ENCODE measurements at regions not wholly inside any gene's neighbourhood (a gene's known extent, or its start where the extent isn't known, plus 50 kb on each side); places are given as distances from the start of the nearest gene placed in this dataset.

DNA sequence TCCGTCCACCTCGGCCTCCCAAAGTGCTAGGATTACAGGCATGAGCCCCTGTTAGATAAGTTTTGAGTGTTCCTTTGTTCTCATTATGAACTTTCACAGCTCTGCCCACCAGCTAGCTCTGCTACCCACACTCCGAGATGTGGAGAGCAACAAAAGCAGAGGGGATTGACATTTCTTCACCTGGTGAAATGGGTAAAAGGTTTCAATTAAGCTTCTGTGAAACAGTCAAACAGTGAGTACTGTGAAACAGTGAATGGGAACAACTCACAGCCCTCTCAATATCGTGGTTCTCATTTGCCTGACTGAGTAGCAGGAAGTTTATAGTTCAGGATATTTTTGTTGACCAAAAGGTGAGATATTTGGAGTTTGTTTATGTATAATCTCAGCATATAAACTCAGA, 412.8 kb downstream of the CD83 start:
- H3K27ac ChIP-seq: no peak overlapping the region
- intact Hi-C loops (cut with DNase I; ENCODE audit: low total_unique reads) (loop anchor here (10.0 kb wide), 1 partner anchor 1376 kb away; no protein-coding TSS in a partner anchor), in situ Hi-C loops (cut with MboI; ENCODE audit: low pct_ligation_motif_present in 1 of 4, low pct_unique_long_range_greater_than_20kb in 1 of 4, low sequenced_read_pairs in 3 of 4) (no loop called here)
- H3K9me3 ChIP-seq: peaks cover 0 to 3% of the 10 kb centered on the region in 2 donors
- H3K36me3 ChIP-seq: no peaks in the 10 kb centered on the region
- H3K4me3 ChIP-seq: no peak overlapping the region
- peaks cover 0 to 3% (median 0%) of the 10 kb centered on the region in 4 donors for H3K4me1 ChIP-seq
- WGBS, 2 donors (ENCODE audit: low coverage in 1 of 2): 68 to 83% methylated on average over 4 of the region's 4 CpGs
- H3K27me3 ChIP-seq: no peaks in the 10 kb centered on the region
- DNase-seq: no peak
- TF ChIP-seq POLR2AphosphoS5 (IDR thresholded peaks at IDR 0.05): no peak
- TF ChIP-seq EP300 (IDR thresholded peaks at IDR 0.05; ENCODE audit: low read depth): no peak
- TF ChIP-seq CTCF (IDR thresholded peaks at IDR 0.05): no peak
- no peak for TF ChIP-seq POLR2A (IDR thresholded peaks at IDR 0.05)

DNA sequence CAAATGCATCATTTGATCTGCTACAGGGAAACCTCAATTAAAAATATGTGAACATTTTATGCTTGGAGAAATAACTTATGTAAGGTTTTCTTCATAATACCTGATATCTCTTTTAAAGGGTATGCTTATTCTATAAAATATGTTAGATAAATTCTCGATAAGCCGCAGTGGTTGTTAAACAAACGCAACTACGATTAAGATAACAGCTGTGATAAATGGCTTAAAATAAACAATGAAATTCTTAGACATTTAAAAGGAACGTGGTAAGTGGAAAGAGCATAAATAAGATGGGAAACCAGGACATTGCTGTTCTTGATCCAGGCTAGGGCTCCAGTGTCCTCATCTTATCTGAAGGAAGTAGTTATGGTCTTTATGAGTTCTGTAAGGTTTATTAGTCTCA, 415.9 kb downstream of the CD83 start:
- no peak overlapping the region for H3K27ac ChIP-seq
- TF ChIP-seq EP300 (IDR thresholded peaks at IDR 0.05; ENCODE audit: low read depth): no peak
- no peak for TF ChIP-seq CTCF (IDR thresholded peaks at IDR 0.05)
- no peak for TF ChIP-seq POLR2A (IDR thresholded peaks at IDR 0.05)
- no peak for TF ChIP-seq POLR2AphosphoS5 (IDR thresholded peaks at IDR 0.05)
- 22 to 48% methylated on average over 5 of the region's 5 CpGs for WGBS, 2 donors (ENCODE audit: low coverage in 1 of 2)
- no peak overlapping the region for H3K4me3 ChIP-seq
- H3K36me3 ChIP-seq: no peaks in the 10 kb centered on the region
- DNase-seq: no peak
- intact Hi-C loops (cut with DNase I; ENCODE audit: low total_unique reads): loop anchor here (10.0 kb wide), 1 partner anchor 1379 kb away; no protein-coding TSS in a partner anchor
- peaks cover 0 to 3% (median 0%) of the 10 kb centered on the region in 4 donors for H3K4me1 ChIP-seq
- in situ Hi-C loops (cut with MboI; ENCODE audit: low pct_ligation_motif_present in 1 of 4, low pct_unique_long_range_greater_than_20kb in 1 of 4, low sequenced_read_pairs in 3 of 4): no loop called here
- H3K27me3 ChIP-seq: no peaks in the 10 kb centered on the region
- H3K9me3 ChIP-seq: no peaks in the 10 kb centered on the region

DNA sequence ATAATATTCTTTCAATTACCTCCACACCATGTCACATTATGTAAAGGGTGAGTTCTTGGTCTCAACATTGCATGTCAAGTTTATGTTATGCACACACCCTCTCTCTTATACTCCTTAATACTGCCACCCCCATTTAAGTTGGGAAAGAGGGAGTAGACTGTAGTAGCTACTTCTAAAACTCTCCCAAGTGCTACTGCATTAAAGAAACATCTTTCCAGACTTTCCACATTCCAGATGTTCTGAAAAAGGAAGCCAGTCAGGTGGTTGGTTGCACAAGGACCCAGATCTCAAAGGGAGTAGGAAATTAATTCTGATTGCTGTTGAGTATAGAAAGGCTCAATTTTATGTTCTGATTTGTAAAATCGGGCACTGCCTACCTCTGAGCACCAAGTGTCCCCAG, 419.5 kb downstream of the CD83 start:
- Histone ChIP-seq H3K36me3 (no peaks in the 10 kb centered on the region), H3K27ac (no peak overlapping the region), H3K4me1 (peaks cover 0 to 3% (median 0%) of the 10 kb centered on the region in 4 donors), H3K27me3 (no peaks in the 10 kb centered on the region), H3K9me3 (no peaks in the 10 kb centered on the region), H3K4me3 (no peak overlapping the region)
- intact Hi-C loops (cut with DNase I; ENCODE audit: low total_unique reads) (loop anchor here (10.0 kb wide), 1 partner anchor 1382 kb away; no protein-coding TSS in a partner anchor), in situ Hi-C loops (cut with MboI; ENCODE audit: low pct_ligation_motif_present in 1 of 4, low pct_unique_long_range_greater_than_20kb in 1 of 4, low sequenced_read_pairs in 3 of 4) (no loop called here)
- no peak for TF ChIP-seq EP300 (IDR thresholded peaks at IDR 0.05; ENCODE audit: low read depth)
- no peak for TF ChIP-seq CTCF (IDR thresholded peaks at IDR 0.05)
- TF ChIP-seq POLR2AphosphoS5 (IDR thresholded peaks at IDR 0.05): no peak
- TF ChIP-seq POLR2A (IDR thresholded peaks at IDR 0.05): no peak
- WGBS, 2 donors (ENCODE audit: low coverage in 1 of 2): 88 to 92% methylated on average over 1 of the region's 1 CpG
- DNase-seq: no peak

GRCh38 chr6:14540276-14540675, 422.7 kb downstream of the CD83 start:
- Histone ChIP-seq H3K27ac (no peak overlapping the region), H3K36me3 (no peaks in the 10 kb centered on the region), H3K4me1 (no peaks in the 10 kb centered on the region), H3K9me3 (no peaks in the 10 kb centered on the region), H3K4me3 (no peak overlapping the region), H3K27me3 (no peaks in the 10 kb centered on the region)
- intact Hi-C loops (cut with DNase I; ENCODE audit: low total_unique reads) (no loop called here), in situ Hi-C loops (cut with MboI; ENCODE audit: low pct_ligation_motif_present in 1 of 4, low pct_unique_long_range_greater_than_20kb in 1 of 4, low sequenced_read_pairs in 3 of 4) (no loop called here)
- WGBS, 2 donors (ENCODE audit: low coverage in 1 of 2): 75 to 90% methylated on average over 2 to 5 of the region's 5 CpGs
- DNase-seq: no peak
- TF ChIP-seq CTCF (IDR thresholded peaks at IDR 0.05): no peak
- no peak for TF ChIP-seq EP300 (IDR thresholded peaks at IDR 0.05; ENCODE audit: low read depth)
